GM19328 (cell line): ENCODE measurements at regions not wholly inside any gene's neighbourhood (a gene's known extent, or its start where the extent isn't known, plus 50 kb on each side); places are given as distances from the start of the nearest gene placed in this dataset.
"Not testable (repeated sequence)": the region's sequence is repeated elsewhere in the genome, so short reads cannot be mapped to it uniquely, and the experiment has no call there.

Experiments
- ATAC-seq: cut with Tn5 transposase; IDR thresholded peaks from one replicate; pipeline ENCODE4 v1.9.1; 2021; ENCODE audit warnings: mild to moderate bottlenecking, moderate library complexity; ENCODE audit not compliant: unreplicated experiment

DNA sequence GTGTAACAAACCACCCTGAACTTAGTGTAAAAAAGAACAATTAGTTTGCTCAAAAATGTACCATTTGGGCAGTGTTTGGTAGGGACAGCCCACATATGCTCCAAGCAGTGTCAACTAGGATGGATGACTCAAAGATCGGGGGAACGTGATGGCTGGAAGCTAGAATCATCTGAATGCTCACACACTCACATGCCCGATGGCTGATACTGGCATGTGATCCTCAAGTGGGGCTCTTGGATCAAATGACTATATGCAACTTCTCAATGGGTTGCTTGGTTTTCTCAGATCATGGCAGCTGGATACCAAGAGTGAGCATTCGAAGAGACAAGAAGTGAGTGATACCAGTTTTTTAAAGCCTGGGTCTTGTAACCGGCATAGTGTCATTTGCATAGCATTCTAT is 335.9 kb upstream of the KCNMB2 start:
- ATAC-seq: no peak

DNA sequence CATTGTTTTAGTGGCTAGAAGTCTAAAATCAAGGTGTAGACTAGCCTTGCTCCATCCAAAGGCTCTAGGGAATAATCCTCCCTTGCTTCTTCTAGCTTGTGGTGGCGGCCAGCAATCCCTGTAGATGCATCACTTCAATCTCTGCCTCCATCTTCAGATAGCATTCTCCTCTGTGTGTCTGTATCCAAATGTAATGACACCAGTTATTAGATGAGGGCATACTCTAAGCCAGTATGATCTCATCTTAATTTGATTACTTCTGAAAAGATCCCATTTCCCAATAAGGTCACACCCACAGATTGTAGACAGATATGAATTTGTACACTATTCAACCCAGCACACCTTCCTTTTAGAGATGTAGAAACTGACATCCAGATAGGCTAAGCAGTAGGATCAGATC is 334.5 kb upstream of the KCNMB2 start:
- ATAC-seq: no peak

DNA sequence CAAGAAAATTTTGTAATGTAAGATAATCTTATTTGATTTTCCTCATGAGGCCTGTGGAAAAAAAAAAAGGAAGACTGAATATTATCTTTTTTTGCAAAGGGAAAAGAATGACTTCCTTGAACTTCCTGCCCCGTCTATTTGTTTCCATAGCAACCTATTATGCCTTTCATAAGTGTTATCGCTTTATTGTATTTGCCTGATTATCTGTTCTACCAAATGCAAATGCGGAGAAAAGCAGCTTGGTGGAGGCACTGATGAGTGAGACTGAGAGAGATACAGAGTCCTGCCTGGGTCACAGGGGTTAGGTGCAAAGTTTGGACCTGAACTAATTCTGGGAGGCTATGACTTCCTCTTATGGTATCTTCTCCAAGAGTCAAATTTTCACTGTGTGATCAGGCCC is 334.0 kb upstream of the KCNMB2 start:
- ATAC-seq: no peak

DNA sequence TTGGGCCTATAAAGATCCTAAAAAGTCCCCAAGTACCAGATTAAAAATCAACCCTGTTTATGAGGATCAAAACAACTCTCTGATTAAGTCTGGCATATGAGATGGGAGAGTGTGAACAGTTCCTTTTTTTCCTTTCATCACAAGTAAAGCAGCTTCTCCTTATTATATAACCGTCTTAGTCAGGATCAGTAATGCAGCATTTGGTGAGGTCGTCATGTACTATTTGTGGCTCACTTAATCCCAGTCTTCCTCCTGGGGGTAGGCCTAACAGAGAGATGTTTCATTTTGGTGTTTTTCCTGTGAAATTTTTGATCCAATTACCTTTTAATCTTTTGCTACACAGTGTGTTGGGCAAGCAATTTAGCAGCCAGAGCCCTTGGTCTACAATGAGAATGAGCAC is 333.1 kb upstream of the KCNMB2 start:
- no peak for ATAC-seq

GRCh38 chr3:178203650-178204049 is 332.6 kb upstream of the KCNMB2 start:
- no peak for ATAC-seq

DNA sequence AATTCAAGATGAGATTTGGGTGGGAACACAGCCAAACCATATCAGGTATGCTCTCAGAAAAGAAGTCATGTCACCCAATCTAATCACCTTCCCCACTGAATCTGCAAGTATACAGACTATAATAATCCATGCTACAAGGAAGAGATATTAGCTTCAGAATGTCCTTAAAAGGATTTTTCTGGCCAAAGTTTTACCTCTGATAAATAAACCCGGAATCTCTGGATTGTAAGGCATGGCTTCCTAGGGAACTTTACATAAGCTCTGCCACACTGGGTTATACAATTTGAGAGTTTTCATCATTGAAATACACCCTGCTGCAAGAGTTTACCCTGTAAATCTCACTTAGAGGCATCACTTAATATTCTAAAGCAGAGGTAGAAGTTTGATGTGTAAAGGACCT is 330.5 kb upstream of the KCNMB2 start:
- ATAC-seq: no peak

DNA sequence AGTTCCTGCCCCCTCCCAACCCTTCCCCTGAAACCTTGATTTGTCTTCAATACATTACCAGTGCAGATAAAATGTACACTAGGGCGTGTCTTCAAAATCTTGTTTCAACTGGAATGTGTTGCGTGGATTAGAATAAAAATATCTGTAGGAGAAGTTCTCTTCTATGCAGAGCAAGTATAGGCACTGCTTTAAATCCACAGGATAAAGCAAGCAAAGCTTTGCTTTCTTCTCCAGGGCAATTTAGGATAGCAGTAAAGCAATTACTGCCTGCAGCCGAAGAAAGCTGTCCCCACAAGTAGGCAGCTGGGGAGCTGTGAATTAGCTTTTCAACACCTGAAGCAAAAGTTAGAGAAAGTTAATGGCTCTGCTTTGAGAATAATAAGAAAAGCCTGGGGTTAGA is 329.7 kb upstream of the KCNMB2 start:
- ATAC-seq: no peak

DNA sequence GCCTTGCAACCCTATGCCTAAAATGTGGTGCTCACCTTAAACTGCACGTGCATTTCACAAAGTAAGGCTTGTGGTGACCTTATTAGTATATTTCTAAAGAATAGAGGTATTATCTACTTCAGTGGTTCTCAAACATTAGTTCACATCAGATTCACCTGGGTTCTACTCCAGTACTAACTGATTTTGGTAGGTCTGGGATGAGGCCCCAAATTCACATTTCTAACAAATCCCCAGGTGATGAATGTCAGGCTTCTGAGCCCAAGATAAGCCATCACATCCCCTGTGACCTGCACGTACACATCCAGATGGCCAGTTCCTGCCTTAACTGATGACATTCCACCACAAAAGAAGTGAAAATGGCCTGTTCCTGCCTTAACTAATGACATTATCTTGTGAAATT is 329.1 kb upstream of the KCNMB2 start:
- ATAC-seq: not testable (repeated sequence)

- ATAC-seq: not testable (repeated sequence)
These were observed 328.6 kb upstream of the KCNMB2 start for GRCh38 chr3:178207627-178208026.

GRCh38 chr3:178209116-178209515 is 327.1 kb upstream of the KCNMB2 start:
- ATAC-seq: not testable (repeated sequence)

GRCh38 chr3:178209618-178210017 is 326.6 kb upstream of the KCNMB2 start:
- ATAC-seq: not testable (repeated sequence)

DNA sequence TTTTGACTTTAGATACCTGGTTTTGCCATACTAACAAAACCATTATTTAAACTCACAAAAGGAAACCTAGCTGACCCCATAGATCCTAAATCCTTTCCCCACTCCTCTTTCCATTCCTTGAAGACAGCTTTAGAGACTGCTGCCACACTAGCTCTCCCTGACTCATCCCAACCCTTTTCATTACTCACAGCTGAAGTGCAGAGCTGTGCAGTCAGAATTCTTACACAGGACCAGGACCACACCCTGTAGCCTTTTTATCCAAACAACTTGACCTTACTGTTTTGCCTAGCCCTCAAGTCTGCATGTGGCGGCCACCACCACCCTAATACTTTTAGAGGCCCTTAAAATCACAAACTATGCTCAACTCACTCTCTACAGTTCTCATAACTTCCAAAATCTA is 325.1 kb upstream of the KCNMB2 start:
- ATAC-seq: not testable (repeated sequence)

DNA sequence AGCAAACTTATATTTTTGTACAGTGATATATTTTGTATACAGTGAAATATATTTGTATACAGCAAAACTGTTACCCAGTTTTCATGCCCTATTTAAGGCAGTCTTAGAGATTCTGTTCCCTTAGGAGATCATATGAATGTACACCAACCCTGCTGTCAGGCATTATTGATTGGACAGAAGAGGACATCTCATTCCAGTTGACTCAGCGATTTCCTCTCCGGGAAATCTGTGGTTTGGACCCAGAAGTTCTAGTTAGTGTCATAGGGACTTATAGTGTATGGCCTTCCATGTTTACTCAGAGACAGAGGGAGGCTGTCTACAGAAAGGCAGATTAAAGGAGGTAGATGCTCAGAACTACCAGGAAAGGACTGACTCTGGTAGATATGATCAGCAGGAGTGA is 318.8 kb upstream of the KCNMB2 start:
- no peak for ATAC-seq

DNA sequence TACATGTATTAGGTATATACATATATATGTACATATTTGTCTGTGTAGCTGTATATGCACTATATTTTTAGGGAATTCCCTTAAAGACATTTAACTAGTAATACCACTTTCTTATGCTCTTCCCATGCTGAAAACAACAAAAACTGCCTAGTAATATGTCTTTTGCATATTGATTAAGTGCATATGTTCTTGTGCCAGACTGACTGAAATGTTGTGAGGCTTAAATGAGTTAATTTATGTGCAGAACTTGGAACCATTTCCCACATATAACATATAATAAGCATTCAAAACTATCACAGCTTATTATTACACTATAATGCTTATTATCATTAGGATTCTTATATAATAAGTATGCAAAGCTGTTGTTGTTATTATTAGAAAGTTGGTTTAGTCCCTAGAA is 318.0 kb upstream of the KCNMB2 start:
- no peak for ATAC-seq

GRCh38 chr3:178219661-178220060 is 316.6 kb upstream of the KCNMB2 start:
- ATAC-seq: not testable (repeated sequence)

DNA sequence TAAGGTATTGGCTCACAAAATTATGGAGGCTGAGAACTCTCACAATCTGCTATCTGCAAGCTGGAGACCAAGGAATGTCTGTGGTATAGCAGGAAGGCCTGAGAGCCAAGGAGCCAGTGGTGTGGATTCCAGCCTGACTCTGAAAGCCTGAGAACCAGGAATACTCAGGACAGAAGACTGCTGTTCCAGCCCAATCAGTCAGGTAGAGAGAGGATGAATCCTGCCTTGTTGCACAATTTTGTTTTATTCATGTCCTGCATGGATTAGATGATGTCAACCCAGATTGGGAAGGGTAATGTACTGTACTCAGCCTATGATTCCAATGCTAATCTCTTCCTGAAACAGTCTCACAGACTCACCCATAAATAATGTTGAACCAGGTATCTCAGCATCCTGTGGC is 312.4 kb upstream of the KCNMB2 start:
- no peak for ATAC-seq

- ATAC-seq: no peak
These were observed 310.1 kb upstream of the KCNMB2 start for GRCh38 chr3:178226094-178226493.

DNA sequence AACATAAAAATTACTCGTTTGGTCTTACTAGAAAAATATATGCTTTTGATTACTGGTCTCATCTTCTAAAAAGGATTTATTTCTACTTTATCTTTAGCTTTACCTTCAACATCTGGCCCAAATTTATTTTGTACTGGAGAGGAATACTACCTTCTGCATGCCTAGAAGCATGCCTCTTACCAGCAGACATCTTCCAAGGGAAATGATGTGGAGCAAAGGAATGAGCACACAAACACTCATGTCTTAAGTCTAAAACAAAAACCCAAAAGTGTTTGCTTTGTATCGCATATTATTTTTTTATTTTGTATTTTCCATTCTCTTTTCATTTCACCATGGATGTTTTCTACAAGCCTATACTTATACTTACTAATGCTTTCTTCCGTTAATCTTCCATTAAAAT is 304.6 kb upstream of the KCNMB2 start:
- ATAC-seq: no peak

DNA sequence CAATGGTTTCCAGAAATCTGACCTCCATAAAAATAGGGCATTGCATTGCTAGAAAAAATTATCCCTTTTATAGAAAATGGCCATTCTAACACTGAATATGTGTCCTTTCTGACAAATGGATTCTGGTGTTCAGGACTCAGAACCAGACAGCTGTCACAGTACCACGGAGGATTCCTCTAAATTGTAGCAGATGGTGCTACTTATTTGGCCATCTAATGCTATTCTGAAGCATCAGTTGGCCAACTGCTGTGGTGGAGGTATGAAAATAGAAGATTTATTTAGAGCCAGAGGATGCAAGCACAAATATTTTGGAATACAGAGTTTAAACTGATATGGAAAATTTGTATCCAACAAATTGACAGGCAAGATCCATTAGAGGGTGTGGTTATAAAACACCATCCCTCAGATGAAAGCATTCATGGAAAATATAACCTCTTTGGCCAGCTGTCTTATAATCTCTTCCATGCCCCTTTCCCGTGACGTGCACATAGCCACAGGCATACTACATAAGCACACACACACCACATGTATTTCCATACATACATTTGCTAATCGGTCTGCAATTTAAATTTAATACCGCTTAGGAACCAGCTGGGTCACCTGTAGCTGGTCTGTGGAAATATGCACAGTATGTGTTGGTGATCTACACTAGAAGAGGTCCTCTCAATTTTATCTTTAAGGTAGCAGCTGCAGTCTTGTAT is 302.7 kb upstream of the KCNMB2 start:
- ATAC-seq: no peak

DNA sequence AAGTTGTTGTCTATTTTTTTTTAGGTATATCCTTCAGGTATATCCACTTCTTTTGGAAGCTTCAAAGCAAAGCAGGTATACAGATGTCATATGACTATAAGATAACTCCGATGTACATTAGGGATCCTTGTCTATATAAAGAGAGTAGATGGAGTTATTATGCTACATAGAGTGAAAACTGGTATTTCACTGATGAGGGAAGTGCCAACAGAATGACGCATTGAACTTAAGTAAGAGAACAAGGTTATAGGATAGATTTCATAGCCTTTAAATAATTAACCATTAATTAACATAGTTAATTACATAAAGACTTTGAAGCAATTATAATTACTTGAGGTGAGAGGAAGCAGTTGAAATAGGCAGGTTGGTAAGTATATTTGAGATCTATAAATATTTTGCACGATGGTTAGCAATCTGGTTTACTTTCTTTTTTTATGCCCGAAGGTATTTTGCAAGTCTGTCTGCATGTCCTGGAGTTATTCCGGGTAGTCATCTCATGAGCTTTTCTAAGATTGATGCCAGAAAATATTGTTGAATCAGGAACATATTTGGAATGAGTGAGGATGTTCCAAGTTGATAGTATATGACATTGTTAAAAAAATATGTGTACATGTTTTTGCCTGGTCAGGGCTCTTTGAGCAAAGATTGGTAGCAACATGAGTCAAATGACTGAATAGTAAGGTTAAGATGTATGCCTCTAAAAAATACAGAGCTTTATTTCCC is 299.5 kb upstream of the KCNMB2 start:
- no peak for ATAC-seq

DNA sequence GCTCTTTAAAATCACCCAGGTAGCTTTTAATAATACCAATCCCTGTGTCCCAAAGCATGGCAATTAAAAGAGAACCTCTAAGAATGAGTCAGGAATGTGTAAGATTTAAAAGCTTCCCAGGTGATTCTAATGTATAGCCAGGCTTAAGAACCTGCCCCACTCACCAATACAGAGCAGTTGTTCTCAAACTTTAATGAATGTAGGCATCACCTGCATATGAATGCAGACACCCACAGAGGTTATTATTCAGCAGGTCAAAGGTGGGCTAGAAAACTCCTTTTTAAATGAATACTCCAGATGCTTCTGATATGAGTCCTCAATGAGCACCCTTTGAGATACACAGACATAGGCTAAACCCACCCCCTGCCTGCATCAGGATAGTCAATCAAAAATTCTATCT is 298.1 kb upstream of the KCNMB2 start:
- no peak for ATAC-seq
